ENCODE measurements at regions not wholly inside any gene's neighbourhood (a gene's known extent, or its start where the extent isn't known, plus 50 kb on each side); places are given as distances from the start of the nearest gene placed in this dataset.

DNA sequence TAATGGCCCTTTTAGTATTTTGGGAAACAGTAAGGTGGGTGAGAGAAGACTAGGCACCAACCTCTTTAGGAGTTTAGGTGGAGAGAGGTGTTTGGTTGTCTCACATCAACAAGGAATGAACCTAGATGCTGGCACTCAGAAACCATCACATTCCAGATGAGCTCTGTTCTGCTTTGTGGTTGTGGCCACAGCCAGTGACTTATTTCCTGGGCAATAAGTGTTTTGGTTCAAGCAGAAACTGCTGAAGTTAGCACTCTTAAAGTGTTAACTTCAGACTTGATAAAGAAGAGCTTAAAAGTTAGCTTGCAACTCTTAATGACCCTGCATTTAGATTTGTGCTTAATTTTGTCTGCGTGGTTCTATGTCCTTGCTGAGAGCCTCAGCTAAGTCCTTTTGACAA lies 929.2 kb downstream of the SLC4A3 start:
- Histone ChIP-seq H3K36me3 (ENCODE audit: insufficient read depth, low read length) (no peaks in the 10 kb centered on the region), H3K27ac (ENCODE audit: low read depth, low read length) (peak overlapping the region; percentile 5; the same call in 1 of the 2 replicates), H3K4me1 (ENCODE audit: control insufficient read depth, insufficient read depth, low read length, unreplicated experiment) (peaks cover 9% of the 10 kb centered on the region), H3K4me3 (ENCODE audit: low read depth, low read length) (no peak overlapping the region), H3K27me3 (ENCODE audit: insufficient read depth, low read length) (no peaks in the 10 kb centered on the region), H3K79me2 (ENCODE audit: control insufficient read depth, insufficient read depth, low read length, unreplicated experiment) (no peaks in the 10 kb centered on the region), H2AFZ (ENCODE audit: low read length, unreplicated experiment) (no peak overlapping the region)

GRCh38 chr2:220560192-220560591 lies 932.8 kb downstream of the SLC4A3 start:
- H2AFZ ChIP-seq (ENCODE audit: low read length, unreplicated experiment) = no peak overlapping the region
- H3K36me3 ChIP-seq (ENCODE audit: insufficient read depth, low read length) = no peaks in the 10 kb centered on the region
- no peak overlapping the region for H3K27ac ChIP-seq (ENCODE audit: low read depth, low read length)
- no peak overlapping the region for H3K4me3 ChIP-seq (ENCODE audit: low read depth, low read length)
- no peaks in the 10 kb centered on the region for H3K79me2 ChIP-seq (ENCODE audit: control insufficient read depth, insufficient read depth, low read length, unreplicated experiment)
- no peaks in the 10 kb centered on the region for H3K27me3 ChIP-seq (ENCODE audit: insufficient read depth, low read length)
- H3K4me1 ChIP-seq (ENCODE audit: control insufficient read depth, insufficient read depth, low read length, unreplicated experiment) = peaks cover 9% of the 10 kb centered on the region

- no peaks in the 10 kb centered on the region for H3K27me3 ChIP-seq (ENCODE audit: insufficient read depth, low read length)
- H3K4me1 ChIP-seq (ENCODE audit: control insufficient read depth, insufficient read depth, low read length, unreplicated experiment) = no peaks in the 10 kb centered on the region
- no peaks in the 10 kb centered on the region for H3K36me3 ChIP-seq (ENCODE audit: insufficient read depth, low read length)
- no peak overlapping the region for H2AFZ ChIP-seq (ENCODE audit: low read length, unreplicated experiment)
- no peak overlapping the region for H3K4me3 ChIP-seq (ENCODE audit: low read depth, low read length)
- H3K27ac ChIP-seq (ENCODE audit: low read depth, low read length) = no peak overlapping the region
- H3K79me2 ChIP-seq (ENCODE audit: control insufficient read depth, insufficient read depth, low read length, unreplicated experiment) = no peaks in the 10 kb centered on the region
Measured at GRCh38 chr2:220562375-220563140, 935.1 kb downstream of the SLC4A3 start.

DNA sequence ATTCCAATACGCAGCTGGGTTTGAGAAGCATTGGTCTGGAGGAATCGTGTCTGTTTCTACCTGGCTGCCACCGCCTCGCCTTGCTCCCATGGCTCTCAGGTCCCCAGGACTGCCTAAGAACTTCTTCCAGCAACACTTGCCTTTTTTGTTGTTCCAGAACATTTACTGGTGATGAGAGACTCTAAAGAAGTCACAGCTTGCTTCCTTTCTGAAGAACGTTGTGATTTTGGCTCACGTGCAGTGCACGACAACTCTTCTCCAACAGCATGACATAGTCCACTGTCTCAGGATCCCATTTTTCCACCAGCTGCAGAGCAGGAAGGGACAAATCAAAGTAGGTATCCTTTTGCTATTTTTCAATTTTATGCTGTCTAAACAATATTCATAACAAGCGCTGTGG lies 940.9 kb downstream of the SLC4A3 start:
- Histone ChIP-seq H3K4me3 (ENCODE audit: low read depth, low read length) (no peak overlapping the region), H3K4me1 (ENCODE audit: control insufficient read depth, insufficient read depth, low read length, unreplicated experiment) (no peaks in the 10 kb centered on the region), H3K36me3 (ENCODE audit: insufficient read depth, low read length) (no peaks in the 10 kb centered on the region), H3K79me2 (ENCODE audit: control insufficient read depth, insufficient read depth, low read length, unreplicated experiment) (no peaks in the 10 kb centered on the region), H3K27me3 (ENCODE audit: insufficient read depth, low read length) (no peaks in the 10 kb centered on the region), H3K27ac (ENCODE audit: low read depth, low read length) (no peak overlapping the region), H2AFZ (ENCODE audit: low read length, unreplicated experiment) (no peak overlapping the region)

- Histone ChIP-seq H3K27me3 (ENCODE audit: insufficient read depth, low read length) (no peaks in the 10 kb centered on the region), H3K36me3 (ENCODE audit: insufficient read depth, low read length) (no peaks in the 10 kb centered on the region), H3K79me2 (ENCODE audit: control insufficient read depth, insufficient read depth, low read length, unreplicated experiment) (no peaks in the 10 kb centered on the region), H3K4me3 (ENCODE audit: low read depth, low read length) (no peak overlapping the region), H2AFZ (ENCODE audit: low read length, unreplicated experiment) (no peak overlapping the region), H3K4me1 (ENCODE audit: control insufficient read depth, insufficient read depth, low read length, unreplicated experiment) (no peaks in the 10 kb centered on the region), H3K27ac (ENCODE audit: low read depth, low read length) (no peak overlapping the region)
Measured at GRCh38 chr2:220569112-220569897, 941.9 kb downstream of the SLC4A3 start.

DNA sequence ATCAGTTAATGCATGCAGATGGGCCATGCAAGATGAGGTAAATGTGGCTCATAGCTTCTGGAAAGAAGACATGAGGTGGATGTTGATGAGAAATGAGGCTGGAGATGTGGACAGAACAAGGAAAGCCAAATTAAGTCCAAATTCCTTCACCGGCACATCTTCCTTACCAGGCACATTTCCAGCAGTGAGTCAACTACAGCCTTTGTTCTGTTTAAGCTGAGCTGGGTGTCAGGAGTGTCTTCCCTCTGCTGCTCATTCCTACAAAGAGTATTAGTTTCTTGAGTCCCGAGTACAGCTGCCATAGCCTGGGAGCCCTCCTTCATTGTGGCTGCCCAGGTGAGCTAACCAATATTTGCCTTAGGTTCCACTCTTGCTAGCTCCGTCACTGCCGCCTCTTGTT lies 945.0 kb downstream of the SLC4A3 start:
- no peak overlapping the region for H3K27ac ChIP-seq (ENCODE audit: low read depth, low read length)
- H2AFZ ChIP-seq (ENCODE audit: low read length, unreplicated experiment) = no peak overlapping the region
- no peaks in the 10 kb centered on the region for H3K27me3 ChIP-seq (ENCODE audit: insufficient read depth, low read length)
- no peaks in the 10 kb centered on the region for H3K79me2 ChIP-seq (ENCODE audit: control insufficient read depth, insufficient read depth, low read length, unreplicated experiment)
- no peaks in the 10 kb centered on the region for H3K36me3 ChIP-seq (ENCODE audit: insufficient read depth, low read length)
- H3K4me3 ChIP-seq (ENCODE audit: low read depth, low read length) = no peak overlapping the region
- H3K4me1 ChIP-seq (ENCODE audit: control insufficient read depth, insufficient read depth, low read length, unreplicated experiment) = no peaks in the 10 kb centered on the region

- H3K27ac ChIP-seq (ENCODE audit: low read depth, low read length) = no peak overlapping the region
Measured at GRCh38 chr2:220574038-220574437, 946.6 kb downstream of the SLC4A3 start.

GRCh38 chr2:220575963-220576362 lies 948.5 kb downstream of the SLC4A3 start:
- Histone ChIP-seq H3K79me2 (ENCODE audit: control insufficient read depth, insufficient read depth, low read length, unreplicated experiment) (no peaks in the 10 kb centered on the region), H3K36me3 (ENCODE audit: insufficient read depth, low read length) (no peaks in the 10 kb centered on the region), H3K4me1 (ENCODE audit: control insufficient read depth, insufficient read depth, low read length, unreplicated experiment) (no peaks in the 10 kb centered on the region), H3K27ac (ENCODE audit: low read depth, low read length) (no peak overlapping the region), H3K27me3 (ENCODE audit: insufficient read depth, low read length) (no peaks in the 10 kb centered on the region), H2AFZ (ENCODE audit: low read length, unreplicated experiment) (no peak overlapping the region), H3K4me3 (ENCODE audit: low read depth, low read length) (no peak overlapping the region)

More at GRCh38 chr2:220574038-220574437, 946.6 kb downstream of the SLC4A3 start:
- H3K79me2 ChIP-seq (ENCODE audit: control insufficient read depth, insufficient read depth, low read length, unreplicated experiment) = no peaks in the 10 kb centered on the region
- no peak overlapping the region for H3K4me3 ChIP-seq (ENCODE audit: low read depth, low read length)
- no peaks in the 10 kb centered on the region for H3K4me1 ChIP-seq (ENCODE audit: control insufficient read depth, insufficient read depth, low read length, unreplicated experiment)
- no peaks in the 10 kb centered on the region for H3K36me3 ChIP-seq (ENCODE audit: insufficient read depth, low read length)
- H3K27me3 ChIP-seq (ENCODE audit: insufficient read depth, low read length) = no peaks in the 10 kb centered on the region
- no peak overlapping the region for H2AFZ ChIP-seq (ENCODE audit: low read length, unreplicated experiment)

DNA sequence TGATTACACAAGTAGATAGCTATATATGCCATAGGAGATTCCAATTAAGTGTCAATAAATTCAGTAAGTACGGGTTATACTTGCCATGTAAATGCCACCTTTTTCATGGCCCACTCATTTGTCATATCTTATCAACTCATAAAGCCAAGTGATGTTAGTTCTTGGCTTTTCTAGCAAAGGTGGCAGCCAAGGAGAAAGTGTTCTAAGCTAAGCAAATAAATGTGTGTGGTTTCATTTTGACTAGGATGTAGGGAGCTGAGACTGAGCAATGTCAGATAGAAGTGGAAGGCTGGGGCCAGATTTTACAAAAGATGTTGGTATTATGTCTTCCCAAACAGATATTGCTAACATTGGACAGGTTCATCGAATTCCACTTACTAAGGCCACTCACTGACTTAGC lies 952.0 kb downstream of the SLC4A3 start:
- H3K79me2 ChIP-seq (ENCODE audit: control insufficient read depth, insufficient read depth, low read length, unreplicated experiment) = no peaks in the 10 kb centered on the region
- H3K4me1 ChIP-seq (ENCODE audit: control insufficient read depth, insufficient read depth, low read length, unreplicated experiment) = no peaks in the 10 kb centered on the region
- no peak overlapping the region for H2AFZ ChIP-seq (ENCODE audit: low read length, unreplicated experiment)
- H3K4me3 ChIP-seq (ENCODE audit: low read depth, low read length) = no peak overlapping the region
- no peak overlapping the region for H3K27ac ChIP-seq (ENCODE audit: low read depth, low read length)
- no peaks in the 10 kb centered on the region for H3K27me3 ChIP-seq (ENCODE audit: insufficient read depth, low read length)
- no peaks in the 10 kb centered on the region for H3K36me3 ChIP-seq (ENCODE audit: insufficient read depth, low read length)

GRCh38 chr2:220580113-220580512 lies 952.7 kb downstream of the SLC4A3 start:
- H3K27ac ChIP-seq (ENCODE audit: low read depth, low read length) = no peak overlapping the region
- H3K4me1 ChIP-seq (ENCODE audit: control insufficient read depth, insufficient read depth, low read length, unreplicated experiment) = no peaks in the 10 kb centered on the region
- H3K27me3 ChIP-seq (ENCODE audit: insufficient read depth, low read length) = no peaks in the 10 kb centered on the region
- no peak overlapping the region for H3K4me3 ChIP-seq (ENCODE audit: low read depth, low read length)
- no peaks in the 10 kb centered on the region for H3K36me3 ChIP-seq (ENCODE audit: insufficient read depth, low read length)
- H3K79me2 ChIP-seq (ENCODE audit: control insufficient read depth, insufficient read depth, low read length, unreplicated experiment) = no peaks in the 10 kb centered on the region
- H2AFZ ChIP-seq (ENCODE audit: low read length, unreplicated experiment) = no peak overlapping the region

DNA sequence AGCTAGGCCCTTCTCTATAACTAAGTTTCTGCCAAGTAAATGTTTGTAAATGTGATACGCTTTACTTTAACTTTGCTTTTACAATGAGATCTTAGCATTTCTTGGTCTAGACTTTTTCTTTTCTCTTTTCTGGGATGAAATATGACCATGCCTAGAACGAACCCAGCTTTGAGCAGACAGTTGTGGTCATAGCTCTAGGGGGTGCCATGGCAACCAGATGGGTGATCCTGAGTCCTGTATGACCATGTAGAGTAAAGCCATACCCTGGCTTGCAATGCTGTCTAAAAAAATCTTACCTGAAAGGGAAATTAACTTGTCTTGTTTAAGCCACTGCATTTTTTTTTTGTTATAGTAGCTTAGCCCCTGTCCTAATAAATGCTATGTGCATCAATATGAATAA lies 956.3 kb downstream of the SLC4A3 start:
- no peaks in the 10 kb centered on the region for H3K27me3 ChIP-seq (ENCODE audit: insufficient read depth, low read length)
- no peaks in the 10 kb centered on the region for H3K4me1 ChIP-seq (ENCODE audit: control insufficient read depth, insufficient read depth, low read length, unreplicated experiment)
- no peaks in the 10 kb centered on the region for H3K36me3 ChIP-seq (ENCODE audit: insufficient read depth, low read length)
- no peak overlapping the region for H3K27ac ChIP-seq (ENCODE audit: low read depth, low read length)
- no peaks in the 10 kb centered on the region for H3K79me2 ChIP-seq (ENCODE audit: control insufficient read depth, insufficient read depth, low read length, unreplicated experiment)
- H2AFZ ChIP-seq (ENCODE audit: low read length, unreplicated experiment) = no peak overlapping the region
- no peak overlapping the region for H3K4me3 ChIP-seq (ENCODE audit: low read depth, low read length)
